ENCODE measurements at regions not wholly inside any gene's neighbourhood (a gene's known extent, or its start where the extent isn't known, plus 50 kb on each side); places are given as distances from the start of the nearest gene placed in this dataset.
A peak's percentile ranks its signal among the peaks of the same experiment; 100 is the strongest.

DNA sequence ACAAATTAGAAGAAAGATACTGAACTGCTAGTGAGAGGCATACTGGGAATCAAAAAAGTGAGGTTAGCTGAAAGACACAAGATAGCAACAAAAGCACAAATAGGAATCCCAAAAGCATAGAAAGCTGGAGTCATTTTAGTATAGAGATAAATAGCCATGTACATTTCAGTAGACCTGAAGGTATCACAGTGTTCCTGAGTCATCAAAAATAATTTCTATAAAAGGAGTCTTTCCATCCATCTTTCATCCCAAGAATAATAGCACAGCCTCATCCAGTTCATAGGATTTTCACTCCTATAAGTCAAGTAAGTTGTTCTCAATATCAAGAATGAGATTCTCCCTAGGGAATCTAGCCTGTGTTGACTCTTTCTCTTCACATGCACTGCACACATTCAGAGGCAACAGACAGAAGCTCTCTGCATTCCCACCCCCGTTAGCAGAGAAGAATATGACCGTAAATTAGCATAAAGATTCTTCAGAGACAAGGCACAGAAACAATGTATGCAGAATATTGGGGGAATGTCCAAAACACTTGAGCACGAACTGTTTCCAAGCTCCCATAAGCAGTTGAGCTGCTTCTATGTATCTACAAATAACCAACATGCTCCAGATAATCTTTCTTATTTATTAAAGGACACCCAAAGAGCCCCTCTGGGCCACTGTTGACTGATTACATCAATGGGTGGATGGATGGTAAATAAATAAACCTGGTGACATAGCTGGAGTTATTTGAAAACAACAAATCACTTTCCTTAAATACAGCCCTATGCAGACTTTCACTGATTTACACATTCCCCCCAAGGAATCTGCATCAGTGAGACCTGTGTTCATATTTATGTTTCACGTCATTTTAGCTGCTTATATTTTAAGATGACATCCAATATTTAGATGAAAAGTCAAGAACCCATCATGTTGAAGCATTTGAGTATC lies 174.5 kb upstream of the PKDCC start:
- no peaks in the 10 kb centered on the region for H3K36me3 ChIP-seq (replicated peaks; ENCODE audit: control insufficient read depth, insufficient read depth, low read length)
- H3K27me3 ChIP-seq (ENCODE audit: control insufficient read depth, insufficient read depth, low read length) = peaks cover 2% of the 10 kb centered on the region; the same call in 1 of the 2 replicates
- no peak for DNase-seq
- H3K4me3 ChIP-seq (ENCODE audit: insufficient read depth, low read depth, low read length) = no peak overlapping the region

DNA sequence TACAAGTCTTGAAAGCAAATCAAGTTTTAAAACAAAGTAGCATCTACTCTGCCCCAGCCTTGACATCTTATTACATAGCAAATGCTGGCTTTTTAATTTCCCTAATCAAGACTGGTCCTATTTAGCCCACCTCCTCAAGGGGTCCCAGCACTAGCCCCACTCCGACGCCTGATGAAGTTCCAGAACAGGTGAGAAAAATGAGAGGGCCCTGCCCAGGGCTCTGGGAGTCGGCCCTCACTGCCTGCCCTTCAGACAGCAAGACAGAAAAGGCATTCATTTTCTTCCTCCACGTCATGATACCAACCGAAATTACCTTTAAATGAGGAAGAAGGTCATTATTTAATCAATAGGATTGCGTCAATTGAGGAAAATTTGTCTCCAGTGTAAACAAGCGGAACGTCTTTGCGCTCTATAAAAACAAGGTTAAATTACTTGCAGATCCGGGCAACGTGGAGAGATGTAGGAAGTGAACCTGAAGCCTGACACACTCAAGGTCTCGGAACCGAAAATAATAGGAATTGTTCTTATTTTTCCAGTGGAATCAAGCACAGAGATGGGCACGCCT lies 170.6 kb upstream of the PKDCC start:
- no peak for DNase-seq
- H3K4me3 ChIP-seq (ENCODE audit: insufficient read depth, low read depth, low read length) = no peak overlapping the region
- no peaks in the 10 kb centered on the region for H3K36me3 ChIP-seq (replicated peaks; ENCODE audit: control insufficient read depth, insufficient read depth, low read length)
- H3K27me3 ChIP-seq (ENCODE audit: control insufficient read depth, insufficient read depth, low read length) = no peaks in the 10 kb centered on the region

DNA sequence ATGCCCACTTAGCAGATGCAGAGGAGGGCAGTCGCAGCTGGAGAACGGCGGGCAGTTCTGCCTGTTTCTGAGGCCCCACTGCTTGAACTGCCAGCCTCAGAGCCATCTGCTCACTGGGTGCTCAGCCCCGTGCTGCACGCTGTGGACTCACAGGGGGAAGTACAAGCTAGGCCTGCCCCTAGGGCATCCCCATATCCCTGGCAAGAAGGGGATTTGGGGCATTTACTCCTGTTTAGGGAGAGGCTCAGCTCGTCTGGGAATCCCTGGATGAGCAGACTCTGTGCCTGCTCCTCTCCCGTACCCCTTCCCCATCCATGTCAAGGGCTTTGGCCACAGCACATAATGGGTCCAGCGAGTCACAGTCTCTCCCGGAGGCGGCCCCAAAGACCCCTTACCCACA lies 169.8 kb upstream of the PKDCC start:
- Histone ChIP-seq H3K27me3 (ENCODE audit: control insufficient read depth, insufficient read depth, low read length) (no peaks in the 10 kb centered on the region), H3K4me3 (ENCODE audit: insufficient read depth, low read depth, low read length) (no peak overlapping the region), H3K36me3 (replicated peaks; ENCODE audit: control insufficient read depth, insufficient read depth, low read length) (no peaks in the 10 kb centered on the region)
- no peak for DNase-seq

DNA sequence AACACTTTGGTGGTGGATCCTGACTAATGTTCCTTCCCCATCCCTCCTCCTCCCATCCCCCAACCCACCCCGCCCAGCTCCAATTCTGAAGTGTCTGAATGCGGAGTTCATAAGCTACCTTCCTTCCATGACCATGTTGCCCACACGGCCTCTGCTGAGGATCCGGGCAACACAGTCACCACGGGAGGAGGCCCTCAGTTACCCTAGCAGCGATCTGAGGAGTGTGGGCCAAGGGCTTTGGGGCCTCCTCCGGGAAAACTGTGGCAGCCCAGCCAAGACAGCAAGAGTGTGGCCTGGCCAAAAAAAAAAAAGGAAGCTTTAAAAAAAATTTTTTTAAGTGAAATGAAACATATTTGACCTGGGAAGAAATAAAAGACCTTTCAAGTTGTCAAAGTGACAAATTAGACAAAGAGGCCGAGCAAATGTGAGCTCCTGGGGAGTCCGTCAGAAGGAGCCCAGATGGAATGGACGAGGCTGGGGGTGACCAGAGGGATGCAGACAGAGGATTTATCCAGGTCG lies 169.0 kb upstream of the PKDCC start:
- Histone ChIP-seq H3K4me3 (ENCODE audit: insufficient read depth, low read depth, low read length) (no peak overlapping the region), H3K27me3 (ENCODE audit: control insufficient read depth, insufficient read depth, low read length) (no peaks in the 10 kb centered on the region), H3K36me3 (replicated peaks; ENCODE audit: control insufficient read depth, insufficient read depth, low read length) (no peaks in the 10 kb centered on the region)
- no peak for DNase-seq

DNA sequence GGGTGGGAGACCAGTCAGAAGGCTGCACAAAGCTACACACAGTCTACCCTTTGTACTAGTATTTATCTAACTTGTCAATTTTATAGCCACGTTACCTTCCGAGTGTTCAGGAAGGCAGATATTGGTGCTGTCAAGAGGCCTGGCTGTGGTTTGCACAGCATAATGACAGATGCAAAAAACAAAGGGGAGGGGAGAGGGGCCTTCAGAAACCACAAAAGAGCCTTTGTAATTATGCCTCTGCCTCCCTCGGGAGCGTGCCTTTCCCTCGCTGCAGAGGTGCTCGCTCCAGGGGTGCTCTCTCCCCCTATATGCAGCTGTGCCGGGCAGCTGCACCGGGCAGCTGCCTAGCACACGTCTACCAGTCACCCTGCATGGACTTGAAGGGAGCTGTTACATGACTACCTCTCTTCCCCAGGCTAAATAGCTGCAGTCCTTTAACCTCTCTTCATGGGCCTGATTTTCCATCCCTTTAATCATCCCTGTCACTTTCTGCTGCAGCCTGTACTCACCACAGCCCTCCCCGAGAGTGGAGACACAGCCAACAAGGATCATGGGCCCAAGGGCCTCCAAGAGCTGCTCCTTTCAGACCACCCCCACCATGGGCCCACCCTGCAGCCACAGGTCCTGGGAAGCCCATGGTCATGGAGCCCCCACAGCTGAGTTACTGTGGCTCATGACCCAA lies 168.4 kb upstream of the PKDCC start:
- no peaks in the 10 kb centered on the region for H3K27me3 ChIP-seq (ENCODE audit: control insufficient read depth, insufficient read depth, low read length)
- no peak overlapping the region for H3K4me3 ChIP-seq (ENCODE audit: insufficient read depth, low read depth, low read length)
- peak; percentile 39 for DNase-seq
- no peaks in the 10 kb centered on the region for H3K36me3 ChIP-seq (replicated peaks; ENCODE audit: control insufficient read depth, insufficient read depth, low read length)

DNA sequence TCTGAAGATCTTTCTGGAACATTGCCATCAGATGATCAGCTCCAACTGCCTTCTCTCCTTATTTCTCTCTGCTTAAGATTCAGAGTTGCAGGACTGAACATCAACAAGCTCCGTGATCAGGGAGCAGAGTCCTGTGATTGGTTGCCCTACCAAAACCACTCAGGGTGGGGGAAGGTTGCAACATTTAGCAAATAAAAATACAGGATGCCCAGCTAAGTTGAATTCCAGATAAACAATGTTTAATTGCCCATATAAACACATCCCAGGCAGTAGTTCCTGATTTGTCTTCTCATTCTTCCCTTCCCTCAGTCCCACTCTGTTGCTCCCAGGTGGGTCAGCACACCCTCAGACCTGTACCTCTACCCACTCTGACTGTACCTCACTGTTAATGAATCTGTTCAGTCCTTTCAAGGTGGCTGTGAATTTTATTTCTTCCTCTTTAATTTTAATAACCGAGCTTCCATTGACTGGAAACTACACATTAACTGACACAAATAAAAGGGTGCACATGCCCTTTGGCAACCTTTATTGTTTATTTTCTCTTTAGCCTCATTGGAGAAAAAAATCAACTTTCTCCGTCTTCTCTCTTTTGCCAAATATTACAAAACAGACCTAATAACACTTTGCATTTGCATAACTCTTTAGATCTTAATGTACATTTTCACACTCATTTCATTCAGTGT lies 167.1 kb upstream of the PKDCC start:
- no peak overlapping the region for H3K4me3 ChIP-seq (ENCODE audit: insufficient read depth, low read depth, low read length)
- H3K36me3 ChIP-seq (replicated peaks; ENCODE audit: control insufficient read depth, insufficient read depth, low read length) = no peaks in the 10 kb centered on the region
- no peaks in the 10 kb centered on the region for H3K27me3 ChIP-seq (ENCODE audit: control insufficient read depth, insufficient read depth, low read length)
- DNase-seq = no peak

DNA sequence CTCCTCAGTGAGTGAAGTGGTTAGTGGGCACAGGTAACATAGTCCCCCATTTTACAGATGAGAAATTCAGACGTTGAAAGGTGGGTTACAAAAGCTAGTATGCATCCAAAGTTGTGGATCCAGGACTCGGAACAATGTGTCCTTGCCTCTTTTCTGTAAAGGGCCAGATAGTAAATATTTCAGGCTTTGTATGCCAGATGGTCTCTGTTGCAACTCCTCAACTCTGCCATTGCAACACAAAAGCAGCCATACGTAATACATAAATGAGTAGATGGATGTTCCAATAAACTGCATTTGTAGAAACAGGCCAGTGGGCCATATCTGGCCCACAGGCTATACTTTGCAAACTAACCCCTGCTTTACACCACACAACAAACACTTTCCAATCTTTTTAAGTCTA lies 166.6 kb upstream of the PKDCC start:
- Histone ChIP-seq H3K4me3 (ENCODE audit: insufficient read depth, low read depth, low read length) (no peak overlapping the region), H3K36me3 (replicated peaks; ENCODE audit: control insufficient read depth, insufficient read depth, low read length) (no peaks in the 10 kb centered on the region), H3K27me3 (ENCODE audit: control insufficient read depth, insufficient read depth, low read length) (no peaks in the 10 kb centered on the region)
- no peak for DNase-seq

DNA sequence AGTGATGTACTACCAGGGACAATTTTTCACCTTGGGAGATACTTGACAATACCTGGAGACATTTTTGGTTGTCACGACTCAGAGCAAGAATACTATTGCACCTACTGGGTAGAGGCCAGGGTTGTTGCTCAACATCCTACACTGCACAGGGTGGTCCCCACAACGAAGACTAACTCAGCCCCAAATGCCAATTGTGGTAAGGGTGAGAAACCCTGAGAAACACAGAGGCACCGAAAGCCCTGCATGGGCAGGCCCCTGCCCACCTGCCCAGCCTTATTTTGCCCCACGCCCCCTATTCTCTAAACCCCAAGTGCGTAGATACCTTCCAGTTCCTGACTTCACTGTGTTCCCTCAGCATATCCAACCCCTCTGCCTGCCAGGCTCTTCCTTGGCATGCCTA lies 163.1 kb upstream of the PKDCC start:
- no peak for DNase-seq
- no peaks in the 10 kb centered on the region for H3K27me3 ChIP-seq (ENCODE audit: control insufficient read depth, insufficient read depth, low read length)
- no peak overlapping the region for H3K4me3 ChIP-seq (ENCODE audit: insufficient read depth, low read depth, low read length)
- H3K36me3 ChIP-seq (replicated peaks; ENCODE audit: control insufficient read depth, insufficient read depth, low read length) = no peaks in the 10 kb centered on the region

DNA sequence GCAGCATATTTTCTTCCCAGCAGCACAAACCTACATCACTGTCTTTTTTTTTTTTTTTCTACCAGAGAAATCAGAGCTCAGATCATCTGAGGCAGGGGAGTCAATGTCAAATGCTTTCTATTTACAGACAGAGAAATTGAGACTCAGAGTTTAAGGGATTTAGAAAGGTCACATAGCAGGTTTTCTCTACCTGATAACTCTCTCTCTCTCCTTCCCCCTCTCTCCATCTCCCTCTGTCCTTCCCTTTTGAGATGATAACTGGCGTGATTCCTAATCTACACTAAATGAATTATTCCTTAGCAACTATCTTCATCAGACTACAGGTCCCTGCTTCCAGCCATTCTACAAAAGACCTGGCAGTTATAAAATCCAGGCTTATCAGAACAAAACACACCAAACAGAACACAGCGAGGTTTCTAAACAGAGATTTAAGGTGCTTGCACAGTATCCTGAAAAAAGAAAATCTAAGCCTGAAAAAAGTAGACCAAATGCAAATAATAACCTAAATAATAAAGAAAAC lies 161.6 kb upstream of the PKDCC start:
- Histone ChIP-seq H3K27me3 (ENCODE audit: control insufficient read depth, insufficient read depth, low read length) (no peaks in the 10 kb centered on the region), H3K4me3 (ENCODE audit: insufficient read depth, low read depth, low read length) (no peak overlapping the region), H3K36me3 (replicated peaks; ENCODE audit: control insufficient read depth, insufficient read depth, low read length) (no peaks in the 10 kb centered on the region)
- DNase-seq = no peak

DNA sequence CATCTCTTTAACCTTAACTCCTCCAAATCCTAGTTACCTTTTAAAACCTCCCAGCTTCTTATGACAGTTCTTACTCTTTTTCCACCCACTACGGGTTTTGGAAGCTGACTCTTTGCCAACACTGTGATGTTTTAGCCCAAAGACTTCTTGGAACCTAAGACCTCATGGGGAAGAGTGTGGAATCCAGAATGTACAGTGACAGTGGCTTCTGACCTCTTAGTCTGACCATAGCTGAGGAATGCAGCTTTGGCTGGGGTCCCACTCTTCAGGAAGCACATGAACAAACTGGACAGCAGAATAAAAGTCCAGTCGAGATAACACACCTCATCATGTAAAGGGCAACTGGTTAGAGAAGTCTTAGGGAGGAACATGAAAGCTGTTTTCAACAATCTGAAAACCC lies 161.1 kb upstream of the PKDCC start:
- Histone ChIP-seq H3K27me3 (ENCODE audit: control insufficient read depth, insufficient read depth, low read length) (no peaks in the 10 kb centered on the region), H3K4me3 (ENCODE audit: insufficient read depth, low read depth, low read length) (no peak overlapping the region), H3K36me3 (replicated peaks; ENCODE audit: control insufficient read depth, insufficient read depth, low read length) (no peaks in the 10 kb centered on the region)
- no peak for DNase-seq

DNA sequence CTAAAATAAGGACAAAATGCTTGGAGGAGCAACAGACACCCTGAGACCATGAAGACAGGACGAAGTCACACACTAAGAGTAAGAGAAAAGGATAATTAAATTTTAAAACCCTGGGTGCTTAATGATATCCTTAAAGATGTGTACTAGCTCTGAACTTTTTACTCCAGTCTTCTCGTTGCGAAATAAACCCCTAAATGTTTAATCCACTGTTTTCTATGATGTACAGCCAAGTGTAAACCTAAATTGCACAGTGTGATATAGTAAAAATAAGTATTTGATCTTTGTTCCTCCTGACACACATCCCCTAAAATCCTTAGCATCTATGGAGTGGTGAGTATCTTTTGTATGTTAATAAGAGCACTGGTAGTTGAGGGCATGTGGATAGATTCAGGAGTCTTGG lies 157.5 kb upstream of the PKDCC start:
- H3K4me3 ChIP-seq (ENCODE audit: insufficient read depth, low read depth, low read length) = no peak overlapping the region
- no peak for DNase-seq
- no peaks in the 10 kb centered on the region for H3K27me3 ChIP-seq (ENCODE audit: control insufficient read depth, insufficient read depth, low read length)
- H3K36me3 ChIP-seq (replicated peaks; ENCODE audit: control insufficient read depth, insufficient read depth, low read length) = no peaks in the 10 kb centered on the region

DNA sequence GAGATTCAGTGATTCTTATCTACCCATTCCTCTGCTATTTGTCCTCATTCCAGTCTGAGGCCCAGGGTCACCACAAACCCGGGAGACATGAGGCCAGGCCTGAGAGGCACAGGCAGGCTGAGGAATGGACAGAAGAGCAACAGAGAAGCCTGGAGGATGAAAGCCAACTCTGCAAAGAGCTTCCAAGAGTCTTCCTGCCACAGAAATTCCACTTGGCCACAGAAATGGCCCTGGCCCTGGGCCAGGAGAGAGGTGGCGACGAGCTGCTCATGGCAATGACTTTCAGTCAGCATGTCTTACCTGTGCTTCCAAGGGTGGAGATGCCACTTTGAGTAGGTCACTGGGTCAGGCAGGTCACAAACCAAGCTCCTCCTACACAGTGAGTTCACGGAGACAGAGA lies 155.3 kb upstream of the PKDCC start:
- DNase-seq = no peak
- Histone ChIP-seq H3K4me3 (ENCODE audit: insufficient read depth, low read depth, low read length) (no peak overlapping the region), H3K36me3 (replicated peaks; ENCODE audit: control insufficient read depth, insufficient read depth, low read length) (no peaks in the 10 kb centered on the region), H3K27me3 (ENCODE audit: control insufficient read depth, insufficient read depth, low read length) (no peaks in the 10 kb centered on the region)

DNA sequence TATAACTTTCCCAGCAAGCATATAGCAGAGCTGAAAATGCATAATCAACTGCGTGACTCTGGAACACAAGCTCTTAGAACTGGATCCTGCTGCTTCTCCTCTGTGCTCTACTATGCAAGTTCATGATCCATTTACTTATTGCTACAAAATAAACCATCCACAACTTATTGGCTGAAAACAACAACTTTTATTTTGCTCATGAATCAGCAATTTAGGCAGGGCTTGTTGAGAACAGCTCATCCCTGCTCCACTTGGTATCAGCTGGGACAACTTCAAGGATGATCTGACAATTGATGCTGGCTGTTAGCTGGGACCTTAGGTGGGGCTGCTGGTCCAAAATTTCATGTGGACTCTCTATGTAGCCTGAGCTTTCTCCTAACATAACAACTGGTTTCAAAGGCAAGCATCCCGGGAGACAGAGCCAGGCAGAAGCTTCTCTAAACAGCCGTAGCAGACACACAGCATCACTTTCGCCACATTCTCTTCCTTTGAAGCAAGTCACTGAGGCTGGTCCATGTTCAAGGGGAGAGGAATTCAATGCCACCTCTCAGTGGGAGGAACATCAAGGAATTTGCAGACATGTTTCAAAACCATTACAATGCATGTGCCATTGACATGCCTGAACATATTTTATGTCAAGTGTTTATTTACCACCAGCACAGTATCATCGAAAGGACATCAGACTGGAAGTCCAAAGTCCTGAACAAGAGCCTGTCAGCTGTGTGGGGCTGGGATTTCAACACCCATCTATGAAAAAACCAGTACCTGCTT lies 153.1 kb upstream of the PKDCC start:
- no peak overlapping the region for H3K4me3 ChIP-seq (ENCODE audit: insufficient read depth, low read depth, low read length)
- DNase-seq = no peak
- H3K27me3 ChIP-seq (ENCODE audit: control insufficient read depth, insufficient read depth, low read length) = no peaks in the 10 kb centered on the region
- no peaks in the 10 kb centered on the region for H3K36me3 ChIP-seq (replicated peaks; ENCODE audit: control insufficient read depth, insufficient read depth, low read length)

DNA sequence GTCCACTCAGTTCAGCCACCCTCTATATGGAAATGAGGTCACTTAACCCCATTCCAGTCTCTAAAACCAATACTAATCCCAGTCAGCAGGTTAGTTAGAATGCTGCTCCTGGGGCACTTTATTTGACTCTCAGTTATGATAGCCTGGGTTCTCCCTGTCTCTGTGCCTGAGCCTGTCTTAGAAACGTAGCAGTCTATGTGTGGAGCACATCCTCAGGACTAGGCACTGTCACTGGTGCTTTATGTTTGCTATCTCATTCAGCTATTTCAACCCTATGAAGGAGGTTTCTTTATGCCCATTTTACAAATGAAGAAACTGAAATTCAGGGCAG lies 152.5 kb upstream of the PKDCC start:
- no peaks in the 10 kb centered on the region for H3K36me3 ChIP-seq (replicated peaks; ENCODE audit: control insufficient read depth, insufficient read depth, low read length)
- no peak for DNase-seq
- no peak overlapping the region for H3K4me3 ChIP-seq (ENCODE audit: insufficient read depth, low read depth, low read length)

More for the DNA sequence above, 152.5 kb upstream of the PKDCC start:
- H3K27me3 ChIP-seq (ENCODE audit: control insufficient read depth, insufficient read depth, low read length) = no peaks in the 10 kb centered on the region
